Epidermal melanocyte (primary cell): ENCODE measurements at regions not wholly inside any gene's neighbourhood (a gene's known extent, or its start where the extent isn't known, plus 50 kb on each side); places are given as distances from the start of the nearest gene placed in this dataset.
"Not testable (repeated sequence)": the region's sequence is repeated elsewhere in the genome, so short reads cannot be mapped to it uniquely, and the experiment has no call there.

Experiments
- DNase-seq: peaks from one replicate; pipeline ENCODE4 v3.0.0; 2011; ENCODE audit warnings: low spot score; ENCODE audit not compliant: insufficient read length

GRCh38 chr2:160583813-160584537 is 90.4 kb upstream of the RBMS1 start:
- DNase-seq: no peak

GRCh38 chr2:160584972-160585494 is 91.4 kb upstream of the RBMS1 start:
- no peak for DNase-seq

GRCh38 chr2:160590664-160591063 is 97.1 kb upstream of the RBMS1 start:
- DNase-seq: no peak

GRCh38 chr2:160592401-160592800 is 98.8 kb upstream of the RBMS1 start:
- DNase-seq: no peak

GRCh38 chr2:160592993-160593392 is 99.4 kb upstream of the RBMS1 start:
- DNase-seq: no peak

GRCh38 chr2:160596441-160596840 is 102.8 kb upstream of the RBMS1 start:
- DNase-seq: no peak

- DNase-seq: not testable (repeated sequence)
Observed at GRCh38 chr2:160600437-160600836, 106.8 kb upstream of the RBMS1 start.

GRCh38 chr2:160602073-160602472 is 108.5 kb upstream of the RBMS1 start:
- DNase-seq: no peak

GRCh38 chr2:160603771-160604510 is 110.3 kb upstream of the RBMS1 start:
- no peak for DNase-seq

GRCh38 chr2:160606341-160606740 is 112.7 kb upstream of the RBMS1 start:
- no peak for DNase-seq

GRCh38 chr2:160608599-160608998 is 115.0 kb upstream of the RBMS1 start:
- no peak for DNase-seq

GRCh38 chr2:160609346-160609745 is 115.7 kb upstream of the RBMS1 start:
- DNase-seq: no peak

- no peak for DNase-seq
Observed at GRCh38 chr2:160610041-160610440, 116.4 kb upstream of the RBMS1 start.

GRCh38 chr2:160612266-160612856 is 118.8 kb upstream of the RBMS1 start:
- DNase-seq: no peak

- DNase-seq: no peak
Observed at GRCh38 chr2:160613466-160614153, 120.0 kb upstream of the RBMS1 start.

GRCh38 chr2:160614391-160614790 is 120.8 kb upstream of the RBMS1 start:
- no peak for DNase-seq

GRCh38 chr2:160615706-160616105 is 122.1 kb upstream of the RBMS1 start:
- no peak for DNase-seq

GRCh38 chr2:160616149-160616548 is 122.5 kb upstream of the RBMS1 start:
- no peak for DNase-seq

GRCh38 chr2:160621748-160622147 is 128.1 kb upstream of the RBMS1 start:
- DNase-seq: no peak

GRCh38 chr2:160628020-160628637 is 134.5 kb upstream of the RBMS1 start:
- not testable (repeated sequence) for DNase-seq

GRCh38 chr2:160628811-160629210 is 135.2 kb upstream of the RBMS1 start:
- DNase-seq: no peak
